NCI-H2227 treated with DMSO at 0.1 percent for 48 hours (cell line): ENCODE measurements at regions not wholly inside any gene's neighbourhood (a gene's known extent, or its start where the extent isn't known, plus 50 kb on each side); places are given as distances from the start of the nearest gene placed in this dataset.

ENCODE experiments used
- DNase-seq: peaks from one replicate; lab custom pipeline; 2025; lab: John Stamatoyannopoulos, UW

DNA sequence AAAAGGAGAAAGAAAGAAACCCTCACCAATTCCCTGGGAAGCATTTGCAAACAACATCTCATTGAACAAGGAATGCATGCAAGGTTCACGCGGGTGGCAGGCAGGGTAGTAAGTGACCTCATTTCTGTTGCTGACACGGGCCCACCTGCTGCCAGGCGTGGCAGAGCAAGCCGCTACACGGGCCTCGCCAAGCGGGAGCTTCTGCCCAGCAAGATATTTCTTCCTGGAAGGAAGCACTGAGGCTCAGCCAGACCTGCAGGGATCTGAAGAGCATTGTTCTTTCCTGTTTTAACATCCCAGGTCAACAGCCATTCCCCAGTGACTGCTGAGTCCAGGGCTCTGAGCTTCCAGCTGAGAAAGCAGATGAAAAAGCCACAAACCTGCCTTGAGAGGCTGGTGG is 91.9 kb upstream of the IGSF21 start:
- no peak for DNase-seq

DNA sequence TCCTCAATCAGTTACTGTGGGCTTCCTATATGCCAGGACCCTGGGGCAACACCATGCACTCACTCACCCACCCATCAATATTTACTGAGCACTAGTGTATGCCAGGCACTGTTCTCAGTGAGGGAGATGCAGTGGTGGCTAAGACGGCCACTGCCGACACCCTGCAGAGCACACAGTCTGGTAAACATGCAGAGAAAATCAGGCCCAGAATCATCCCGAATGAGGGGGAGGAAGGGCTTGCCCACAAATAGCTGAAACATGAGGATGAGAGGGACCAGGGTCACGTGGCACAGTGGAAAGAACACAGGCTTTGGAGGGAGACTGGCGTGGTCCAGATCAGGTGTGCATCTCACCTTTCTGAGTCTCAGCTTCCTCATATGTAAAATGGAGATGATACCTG is 89.2 kb upstream of the IGSF21 start:
- DNase-seq: no peak

DNA sequence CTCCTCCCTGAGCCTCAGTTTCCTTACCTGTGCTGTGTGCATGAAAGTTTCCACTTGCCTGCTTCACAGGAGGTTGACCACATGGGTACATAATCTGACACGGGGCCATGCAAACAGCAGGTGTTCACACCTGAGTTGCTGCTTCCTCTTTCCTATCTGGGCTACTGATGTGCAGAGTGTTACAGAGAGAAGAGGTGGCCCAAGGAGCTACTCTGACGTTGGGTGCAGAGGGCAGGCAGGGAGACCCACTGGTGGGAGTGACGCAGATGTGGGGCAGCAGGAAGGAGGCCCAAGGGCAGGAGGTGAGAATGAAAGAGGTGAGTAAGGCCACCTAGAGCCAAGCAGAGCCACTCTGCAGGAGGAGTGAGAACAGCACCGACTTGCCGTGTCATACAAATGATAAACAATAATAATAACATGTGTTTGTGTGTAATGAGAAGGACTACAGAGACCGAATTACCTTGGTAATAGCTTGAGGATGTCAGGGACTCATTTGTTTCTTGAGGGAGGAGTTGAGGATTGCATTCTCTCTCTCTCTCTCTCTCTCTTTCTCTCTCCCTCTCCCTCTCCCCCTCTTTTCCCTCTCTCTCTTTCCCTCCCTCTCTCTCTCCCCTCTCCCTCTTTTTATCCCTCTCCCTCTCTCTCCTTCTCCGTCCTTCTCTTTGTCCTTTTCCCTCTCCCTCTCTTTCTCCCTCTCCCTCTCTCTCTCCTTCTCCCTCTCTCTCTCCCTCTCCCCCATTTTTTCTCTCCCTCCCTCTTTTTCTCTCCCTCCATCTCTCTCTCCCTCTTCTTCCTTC is 87.4 kb upstream of the IGSF21 start:
- DNase-seq: no peak

DNA sequence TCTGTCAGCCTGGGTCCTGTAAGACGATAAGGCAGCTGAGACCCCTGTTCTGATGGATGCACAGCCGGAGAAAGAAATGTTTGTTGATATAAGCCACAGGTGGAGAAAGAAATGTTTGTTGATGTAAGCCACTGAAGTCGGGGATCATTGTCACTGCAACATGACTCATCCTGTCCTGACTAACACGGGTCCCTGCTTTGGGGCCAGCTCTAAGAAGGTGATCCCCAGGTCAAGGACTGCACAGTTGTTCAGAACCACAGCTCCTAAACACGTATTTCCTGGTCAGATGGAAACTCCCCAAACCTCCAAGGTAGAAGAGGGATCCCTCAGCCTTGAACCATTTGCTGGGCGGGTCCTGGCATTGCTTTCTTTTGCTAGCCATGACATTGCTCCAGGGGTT is 86.4 kb upstream of the IGSF21 start:
- no peak for DNase-seq

DNA sequence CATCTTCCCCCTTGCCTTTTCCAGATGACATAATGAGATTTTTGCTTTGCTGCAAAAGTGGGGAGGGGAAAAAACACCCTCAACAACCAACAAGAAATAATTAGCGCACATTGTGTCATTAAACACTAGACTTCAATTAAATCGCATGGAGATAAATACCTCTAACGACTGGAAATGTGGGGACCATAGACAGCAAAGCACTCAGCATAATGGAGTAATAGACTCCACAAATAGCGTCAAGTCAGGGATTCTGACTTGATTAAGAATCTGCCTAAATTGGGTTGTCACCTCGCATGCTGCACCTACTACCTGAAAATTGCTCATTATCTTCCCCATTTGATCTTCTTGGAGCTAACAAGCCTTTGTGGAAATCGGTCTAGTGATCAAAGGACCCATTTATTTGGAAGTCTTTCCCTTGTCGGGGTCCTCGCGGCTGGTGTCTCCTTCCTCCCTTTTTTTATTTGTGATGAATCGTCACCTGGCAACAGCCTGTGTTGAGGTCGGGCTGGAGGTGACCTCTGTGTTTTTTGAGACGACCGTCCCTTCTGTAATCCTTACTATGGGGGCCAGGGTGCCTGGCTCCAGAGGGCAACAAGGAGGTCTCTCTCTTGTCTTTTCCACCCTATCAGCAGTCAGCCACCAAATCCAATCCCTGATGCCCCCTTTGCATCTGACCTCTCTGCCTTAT is 75.3 kb upstream of the IGSF21 start:
- DNase-seq: no peak

DNA sequence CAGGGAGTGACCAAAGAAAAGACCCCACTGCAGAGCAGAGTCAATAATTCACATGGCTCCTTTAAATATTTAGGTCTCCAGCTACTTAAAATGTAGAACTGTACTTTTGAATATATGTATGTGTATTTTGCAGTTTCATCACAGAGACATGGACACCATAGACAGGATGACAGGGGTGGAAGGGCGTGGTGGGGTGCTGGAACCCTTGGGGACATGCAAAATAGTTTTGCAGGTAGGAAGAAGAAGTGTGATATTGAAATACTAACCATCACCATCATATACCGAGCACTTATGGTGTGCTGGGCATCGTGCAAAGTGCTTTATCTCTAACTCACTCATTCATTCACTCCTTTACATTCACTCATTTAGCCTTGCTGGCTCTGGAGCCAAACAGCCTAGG is 72.5 kb upstream of the IGSF21 start:
- no peak for DNase-seq

DNA sequence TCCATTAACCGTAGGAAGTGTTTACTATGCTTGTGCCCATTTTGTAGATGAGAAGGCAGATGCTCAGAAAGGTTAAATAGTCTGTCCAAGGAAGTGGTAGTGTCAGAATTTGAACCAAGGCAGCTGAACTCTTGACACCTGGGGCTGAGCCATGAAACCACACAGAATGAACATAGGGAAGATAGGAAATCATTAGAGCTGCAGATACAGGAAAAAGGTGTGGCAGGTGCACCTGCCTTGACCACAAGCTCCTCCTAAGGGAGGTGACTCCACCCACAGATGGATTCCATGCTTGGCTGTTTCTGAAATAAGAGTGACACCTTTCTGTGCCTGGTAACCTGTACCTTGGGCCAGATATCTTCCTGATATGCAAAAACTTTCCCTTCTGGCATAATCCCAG is 69.9 kb upstream of the IGSF21 start:
- no peak for DNase-seq

DNA sequence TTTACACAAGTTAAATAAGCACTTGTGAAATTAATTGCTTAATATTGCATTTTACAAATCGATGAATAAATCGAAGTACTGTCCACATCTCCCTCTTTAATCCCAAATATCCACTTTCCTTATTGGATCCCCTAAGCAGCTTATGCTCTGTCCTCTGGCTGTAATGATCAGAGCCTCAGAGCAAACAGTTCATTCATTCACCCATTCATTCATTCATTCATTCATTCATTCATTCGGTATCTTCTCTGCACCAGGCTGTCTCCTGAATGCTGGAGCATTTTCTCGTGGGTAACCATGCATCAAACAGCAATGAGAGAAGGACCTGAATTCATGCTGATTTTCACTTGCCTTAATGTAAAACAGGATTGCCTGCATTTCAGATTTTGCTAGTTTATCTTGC is 69.5 kb upstream of the IGSF21 start:
- no peak for DNase-seq

DNA sequence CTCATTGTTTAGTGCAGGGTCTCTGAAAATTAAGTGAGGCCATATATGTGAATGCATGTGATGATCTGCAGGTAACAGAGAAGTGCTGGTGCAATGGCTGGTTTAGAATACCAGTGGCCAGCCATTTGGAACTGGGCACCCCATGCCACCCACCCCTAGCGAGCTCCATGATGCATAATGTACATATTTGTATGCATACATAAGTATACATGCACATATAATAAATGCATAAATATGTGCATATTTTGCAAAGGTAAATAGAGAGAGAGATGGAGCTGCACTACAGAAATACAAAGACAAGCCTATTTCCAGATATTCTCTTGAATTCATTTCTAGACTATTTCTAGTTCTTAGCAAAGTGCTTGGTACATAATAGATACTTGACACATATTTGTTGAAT is 68.5 kb upstream of the IGSF21 start:
- no peak for DNase-seq

DNA sequence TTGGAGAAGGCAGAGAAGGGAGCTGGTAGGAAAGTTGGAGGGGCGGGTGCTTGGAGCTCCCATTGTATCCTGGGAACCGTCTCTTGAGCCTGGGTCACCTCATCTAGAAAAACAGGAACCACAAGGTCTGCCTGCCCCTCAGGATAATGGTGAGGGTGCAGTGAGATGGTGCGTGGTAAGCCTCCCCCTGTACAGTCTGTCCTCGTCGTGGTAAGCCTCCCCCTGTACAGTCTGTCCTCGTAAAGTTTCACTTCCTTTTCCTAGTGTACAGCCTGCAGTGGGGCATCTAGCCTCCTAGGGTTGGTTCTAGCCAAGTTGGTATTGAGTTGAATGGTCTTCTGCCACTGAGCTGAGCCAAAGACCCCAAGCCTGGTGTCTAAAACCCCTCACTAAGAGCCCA is 66.5 kb upstream of the IGSF21 start:
- no peak for DNase-seq

DNA sequence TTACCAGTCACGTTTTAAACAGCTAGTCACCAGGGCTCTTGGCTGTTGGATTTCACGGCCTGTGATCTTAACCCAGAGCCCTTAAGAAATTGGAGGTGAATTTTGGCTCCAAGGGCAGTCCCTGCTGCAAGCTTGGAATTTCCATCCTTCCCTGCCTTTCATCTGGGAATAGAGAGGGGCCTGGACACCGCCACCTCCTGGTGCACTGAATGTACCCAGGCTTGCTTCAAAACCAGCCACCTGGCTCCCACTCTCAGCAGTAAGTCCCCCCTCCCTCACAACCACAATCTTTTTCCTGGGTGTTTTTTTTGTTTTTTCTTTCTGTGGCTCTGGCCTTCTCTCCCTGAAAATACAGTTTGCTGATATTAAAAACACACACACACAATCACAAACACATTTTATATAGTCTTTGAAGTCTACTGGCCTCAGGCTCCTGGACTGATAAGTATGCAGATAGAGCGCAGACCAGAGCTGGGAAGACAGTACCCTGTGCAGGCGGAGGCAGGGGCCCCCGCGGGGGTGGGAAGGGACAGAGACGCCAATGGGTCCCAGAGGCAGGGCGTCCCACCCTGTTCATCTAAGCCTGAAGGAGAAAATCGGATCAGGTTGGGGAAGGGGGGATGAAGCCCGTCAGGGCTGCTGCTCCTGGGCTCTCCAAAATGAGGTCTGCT is 65.8 kb upstream of the IGSF21 start:
- DNase-seq: no peak

DNA sequence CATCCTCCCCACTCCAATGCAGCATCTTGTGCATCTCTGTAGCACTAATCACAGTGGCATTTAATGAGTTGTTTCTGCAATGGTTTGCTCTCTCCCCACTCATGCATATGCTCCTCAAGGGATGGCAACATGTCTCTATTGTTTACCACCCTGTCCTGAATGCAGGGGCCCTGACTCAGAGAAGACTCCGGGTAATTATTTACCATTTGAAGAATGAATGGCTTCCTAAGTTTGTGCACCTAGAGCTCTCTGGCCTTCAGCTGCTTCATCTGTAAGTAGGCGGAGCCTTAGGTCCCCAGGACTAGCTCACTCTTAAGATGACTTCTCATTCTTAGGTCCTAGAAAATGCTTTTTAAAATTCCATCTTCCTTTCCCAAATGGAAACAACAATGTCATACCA is 63.7 kb upstream of the IGSF21 start:
- no peak for DNase-seq

DNA sequence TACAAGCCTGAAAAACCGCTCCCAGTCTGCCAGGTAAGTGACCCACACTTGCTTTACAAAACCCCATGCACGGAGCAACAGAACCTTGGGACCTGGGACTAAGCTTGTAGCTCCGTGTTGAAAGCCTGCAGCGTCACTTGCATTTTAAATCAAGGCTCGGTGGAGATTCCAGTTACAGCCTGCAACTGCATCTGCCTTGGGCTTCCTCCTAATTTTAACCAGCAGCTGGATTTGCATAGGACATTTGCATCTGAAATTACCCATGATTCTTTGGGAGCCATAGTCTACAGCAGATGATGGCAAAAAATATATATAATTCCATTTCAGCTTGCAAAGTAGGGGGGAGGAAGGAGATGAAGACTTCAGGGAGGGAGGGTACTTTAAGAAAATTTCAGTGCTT is 62.4 kb upstream of the IGSF21 start:
- no peak for DNase-seq

DNA sequence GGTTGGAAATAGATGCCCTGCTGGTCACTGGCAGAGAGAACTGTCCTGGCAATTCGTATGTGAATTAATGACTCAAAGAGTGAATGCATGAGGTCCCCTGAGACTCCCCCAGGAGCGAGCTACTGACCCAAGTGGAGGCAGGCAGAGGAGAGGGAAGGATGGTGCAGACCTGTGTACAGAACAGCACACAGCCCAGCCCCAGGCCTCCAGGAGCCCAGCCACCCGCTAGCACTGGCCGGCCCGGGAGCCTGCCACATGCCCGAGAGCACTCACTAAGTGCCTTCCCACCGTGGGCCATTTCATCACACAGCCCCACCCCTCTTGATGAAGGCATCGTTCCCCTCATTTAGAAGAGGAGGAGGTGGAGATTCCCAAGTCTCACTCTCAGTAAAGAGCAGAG is 62.0 kb upstream of the IGSF21 start:
- no peak for DNase-seq

DNA sequence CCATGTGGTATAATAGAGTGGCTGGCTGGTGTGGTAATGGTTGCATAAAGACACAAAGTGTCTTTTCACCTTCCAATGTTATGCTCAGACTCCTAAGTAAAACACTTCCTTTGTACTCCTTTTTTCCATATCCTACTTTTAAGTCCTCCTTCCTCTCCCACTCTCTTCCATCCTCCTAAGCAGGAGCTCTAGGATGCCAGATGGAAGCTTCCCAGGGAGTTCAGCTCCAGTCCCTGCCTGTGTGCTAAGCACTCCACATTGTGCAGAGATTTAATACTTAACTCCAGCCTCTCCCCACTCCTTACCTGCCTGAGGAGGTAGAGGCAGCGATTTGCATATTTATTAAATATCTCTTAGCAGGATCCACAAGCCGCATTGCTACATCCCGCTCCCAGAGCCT is 60.5 kb upstream of the IGSF21 start:
- DNase-seq: no peak

DNA sequence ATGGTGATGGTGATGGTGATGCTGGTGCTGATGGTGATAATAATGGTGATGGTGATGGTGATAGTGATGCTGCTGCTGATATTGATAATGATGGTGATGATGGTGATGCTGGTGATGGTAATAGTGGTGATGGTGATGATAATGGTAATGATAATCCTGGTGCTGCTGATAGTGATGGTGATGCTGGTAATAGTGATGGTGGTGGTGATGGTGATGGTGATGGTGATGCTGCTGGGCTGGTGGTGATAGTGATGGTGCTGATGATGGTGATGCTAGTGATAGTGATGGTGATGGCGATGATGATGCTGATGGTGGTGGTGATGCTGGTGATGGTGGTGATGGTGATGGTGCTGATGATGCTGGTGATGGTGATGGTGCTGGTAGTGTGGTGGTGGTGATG is 58.4 kb upstream of the IGSF21 start:
- no peak for DNase-seq

DNA sequence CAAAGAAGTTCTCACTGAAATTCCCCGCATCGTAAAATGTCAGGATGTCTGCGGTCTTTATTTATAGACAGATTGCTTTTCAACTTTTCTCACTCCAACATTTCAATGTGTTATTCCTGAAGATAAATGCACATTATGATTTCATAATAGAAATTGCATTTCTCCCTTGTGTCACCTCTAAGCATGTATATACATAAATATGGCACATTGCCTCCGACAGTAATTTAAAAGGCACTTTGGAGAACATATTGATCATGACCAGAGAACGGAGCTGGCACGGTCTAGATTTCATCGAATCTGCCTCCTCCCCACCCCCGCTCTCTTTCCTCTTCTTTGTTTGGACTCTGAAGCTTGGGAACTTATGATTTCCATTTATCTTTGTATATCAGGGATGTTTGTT is 54.9 kb upstream of the IGSF21 start:
- no peak for DNase-seq

DNA sequence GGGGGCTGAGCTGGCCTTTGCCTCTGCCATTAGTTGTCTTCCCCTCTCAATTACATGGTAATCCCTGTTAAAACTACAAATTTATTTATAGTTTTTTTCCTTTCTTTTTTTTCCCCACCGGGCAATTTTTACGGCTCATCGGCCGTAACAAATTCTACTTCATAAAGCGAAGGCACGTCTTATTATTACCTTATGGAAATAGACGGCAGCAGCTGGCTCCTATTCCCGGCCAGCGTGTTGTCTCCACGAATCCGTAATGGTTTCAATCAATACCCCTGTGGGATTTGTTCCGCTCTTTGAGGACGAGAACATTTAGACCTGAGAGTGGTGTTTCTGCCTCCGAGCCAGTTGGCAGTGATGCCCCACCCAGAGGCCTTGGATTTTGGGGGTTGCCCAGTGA is 52.4 kb upstream of the IGSF21 start:
- DNase-seq: no peak

DNA sequence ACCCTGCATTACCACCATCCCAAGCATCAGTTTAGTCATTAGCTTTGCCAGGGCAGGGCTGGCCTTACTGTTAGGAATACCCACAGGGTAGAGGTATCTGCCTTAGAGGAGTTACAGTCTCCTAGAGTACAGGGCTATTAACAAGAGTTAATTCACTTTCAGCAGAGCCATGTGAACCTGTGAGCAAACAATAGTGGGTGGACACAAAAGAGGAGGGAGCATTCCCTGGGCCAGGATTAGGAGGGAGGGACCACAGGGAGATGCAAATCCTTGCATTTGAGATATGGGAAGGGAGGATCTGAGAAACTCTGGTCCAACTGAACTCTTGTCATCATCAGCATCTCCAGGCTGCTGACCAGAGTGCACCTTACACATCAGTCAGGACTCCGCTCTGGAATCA is 51.1 kb upstream of the IGSF21 start:
- no peak for DNase-seq

DNA sequence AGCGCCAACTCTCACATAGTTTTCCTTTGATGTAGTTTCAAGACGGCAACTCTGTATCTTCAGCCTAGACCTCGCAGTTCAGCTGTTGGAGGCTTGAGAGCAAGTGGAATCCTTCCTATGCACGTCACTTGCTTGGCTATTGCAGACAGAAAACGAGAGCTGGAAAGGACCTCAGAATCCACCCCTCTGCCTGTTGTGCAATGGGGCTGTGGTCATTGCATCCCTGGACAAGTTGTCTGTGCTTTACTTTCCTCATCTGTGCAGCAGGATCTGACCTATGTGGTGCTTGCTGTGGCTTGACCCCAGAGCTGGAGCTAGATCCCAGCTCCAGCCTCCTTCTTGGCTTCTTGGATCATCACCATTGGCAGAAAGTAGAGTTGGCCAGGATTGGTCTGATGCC is 50.0 kb upstream of the IGSF21 start:
- no peak for DNase-seq
